CD4-positive, alpha-beta T cell (primary cell): ENCODE measurements at regions not wholly inside any gene's neighbourhood (a gene's known extent, or its start where the extent isn't known, plus 50 kb on each side); places are given as distances from the start of the nearest gene placed in this dataset.
A peak's percentile ranks its signal among the peaks of the same experiment; 100 is the strongest.

Experiments
- ATAC-seq: fragments of 200-7000 bp; cut with Tn5 transposase; one replicate; pipeline ENCODE4 v1.10.0; 2022; ENCODE audit warnings: mild to moderate bottlenecking; ENCODE audit not compliant: poor library complexity
- CTCF ChIA-PET: fragments of 350-600 bp; sonication (Branson Sonifier 250); formaldehyde crosslinking; loops from one replicate; lab custom pipeline; 2021; ENCODE audit warnings: antibody characterized with exemption, inconsistent platforms; lab: Charles Lee
- POLR2A ChIA-PET: fragments of 350-600 bp; sonication (Branson Sonifier 250); formaldehyde crosslinking; loops from one replicate; lab custom pipeline; 2021; ENCODE audit warnings: antibody characterized with exemption, inconsistent platforms; lab: Charles Lee
- DNase-seq, 14 experiments: peaks; one replicate each; pipeline ENCODE4 v3.0.0-alpha.2; 2013 to 2020; ENCODE audit warnings: mixed read lengths in 2 of 14
- H3K27ac ChIP-seq, 2 donors: one replicate each; pipeline versions ENCODE4 v1.5.1 to v1.7.0; 2013; ENCODE audit warnings: low read length in 2 of 2, low read depth in 1 of 2, mild to moderate bottlenecking in 1 of 2
- H3K27me3 ChIP-seq, 2 experiments: 1 replicate in 1 of 2; 2 replicates in 1 of 2; pipeline versions ENCODE4 v1.6.1 to v1.7.0; 2013; ENCODE audit warnings: low read length in 2 of 2, control low read depth in 1 of 2, mild to moderate bottlenecking in 1 of 2, moderate library complexity in 1 of 2; ENCODE audit not compliant: insufficient read depth in 2 of 2, control insufficient read depth in 1 of 2
- H3K36me3 ChIP-seq: one replicate; pipeline ENCODE4 v1.6.1; 2013; ENCODE audit warnings: low read length, control low read depth; ENCODE audit not compliant: insufficient read depth
- H3K4me1 ChIP-seq: one replicate; pipeline ENCODE4 v1.6.1; 2013; ENCODE audit warnings: low read length, control low read depth; ENCODE audit not compliant: insufficient read depth
- H3K4me3 ChIP-seq: one replicate; pipeline ENCODE4 v1.5.1; 2013; ENCODE audit warnings: mild to moderate bottlenecking, low read length, moderate library complexity
- H3K9me3 ChIP-seq, 2 experiments: 1 replicate in 1 of 2; 2 replicates in 1 of 2; pipeline versions ENCODE4 v1.6.1 to v1.7.0; 2013; ENCODE audit warnings: low read length in 2 of 2, mild to moderate bottlenecking in 2 of 2, control low read depth in 1 of 2, moderate library complexity in 1 of 2; ENCODE audit not compliant: control insufficient read depth in 1 of 2, insufficient read depth in 1 of 2
- H3K27ac Mint-ChIP-seq: one replicate; pipeline ENCODE4 v1.8.0; 2020; ENCODE audit warnings: mixed read lengths
- H3K27me3 Mint-ChIP-seq: one replicate; pipeline ENCODE4 v1.8.0; 2021; ENCODE audit warnings: mixed read lengths
- H3K36me3 Mint-ChIP-seq: one replicate; pipeline ENCODE4 v1.8.0; 2021; ENCODE audit warnings: low read depth, mixed read lengths
- H3K4me1 Mint-ChIP-seq: one replicate; pipeline ENCODE4 v1.8.0; 2021; ENCODE audit warnings: low read depth, mixed read lengths
- H3K4me3 Mint-ChIP-seq: one replicate; pipeline ENCODE4 v1.8.0; 2020; ENCODE audit warnings: mild to moderate bottlenecking, mixed read lengths
- H3K9me3 Mint-ChIP-seq: one replicate; pipeline ENCODE4 v1.8.0; 2020; ENCODE audit warnings: mixed read lengths
- CTCF ChIP-seq: fragments of 200-600 bp; IDR thresholded peaks from one replicate; pipeline ENCODE4 v1.8.0; 2022; ENCODE audit warnings: antibody characterized with exemption, mild to moderate bottlenecking
- intact Hi-C, 2 experiments: fragments of 100-400 bp; cut with DNase I in 1 of 2; cut with micrococcal nuclease in 1 of 2; formaldehyde crosslinking; loops; one replicate each; pipeline versions ENCODE4 v1.15.1 to v1.9.0; 2023 to 2025; cut with DNase I, micrococcal nuclease

- ATAC-seq (no peak), DNase-seq (no peak)
- Mint-ChIP-seq H3K36me3 (no peaks in the 10 kb centered on the region), H3K27ac (peak overlapping the region; percentile 56), H3K9me3 (peaks cover 3% of the 10 kb centered on the region), H3K4me1 (peaks cover 27% of the 10 kb centered on the region), H3K27me3 (no peaks in the 10 kb centered on the region), H3K4me3 (no peak overlapping the region)
- no peaks in the 10 kb centered on the region for H3K4me1 ChIP-seq
- TF ChIP-seq CTCF: no peak
- H3K4me3 ChIP-seq: no peak overlapping the region
- H3K36me3 ChIP-seq: no peaks in the 10 kb centered on the region
- no peak overlapping the region for H3K27ac ChIP-seq
- peaks cover 0 to 3% of the 10 kb centered on the region in 2 experiments for H3K9me3 ChIP-seq
- H3K27me3 ChIP-seq: no peaks in the 10 kb centered on the region
- ChIA-PET CTCF (interaction anchor here (0.7 kb wide), 1 partner anchor 241 kb away, joined by 4 read pairs; no protein-coding TSS in a partner anchor), POLR2A (no interaction called here)
- intact Hi-C loops: no loop called here
Measured at GRCh38 chr6:9100869-9101580, 665.7 kb upstream of the SLC35B3 start.

- intact Hi-C loops: no loop called here
- Histone ChIP-seq H3K36me3 (no peaks in the 10 kb centered on the region), H3K4me1 (no peaks in the 10 kb centered on the region), H3K9me3 (peaks cover 0 to 6% of the 10 kb centered on the region in 2 experiments), H3K4me3 (no peak overlapping the region), H3K27me3 (no peaks in the 10 kb centered on the region), H3K27ac (no peak overlapping the region)
- ChIA-PET POLR2A (no interaction called here), CTCF (no interaction called here)
- no peak for TF ChIP-seq CTCF
- Mint-ChIP-seq H3K27me3 (no peaks in the 10 kb centered on the region), H3K4me3 (no peak overlapping the region), H3K4me1 (peaks cover 8% of the 10 kb centered on the region), H3K9me3 (peaks cover 3% of the 10 kb centered on the region), H3K27ac (no peak overlapping the region), H3K36me3 (no peaks in the 10 kb centered on the region)
- ATAC-seq: no peak
- no peak for DNase-seq
Measured at GRCh38 chr6:9095729-9096128, 660.4 kb upstream of the SLC35B3 start.

DNA sequence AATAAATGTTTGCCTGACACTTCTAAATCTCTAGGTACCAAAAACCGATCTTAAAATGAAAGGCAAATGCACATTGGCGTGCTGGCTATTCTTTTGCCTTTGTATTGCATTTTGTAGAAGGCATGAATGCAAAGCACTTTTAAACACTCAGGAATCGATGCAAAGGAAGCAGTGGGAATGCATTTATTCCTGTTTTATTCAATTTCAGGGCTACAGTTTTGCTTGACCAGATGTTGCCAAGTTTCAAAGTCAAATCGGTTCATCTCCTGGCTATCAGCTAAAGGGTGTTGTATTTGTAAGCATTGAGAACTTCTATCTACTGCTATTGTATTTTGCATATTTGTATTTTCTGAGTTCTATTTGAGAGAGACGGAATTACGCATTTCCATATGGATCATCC, 659.8 kb upstream of the SLC35B3 start:
- Mint-ChIP-seq H3K27ac (no peak overlapping the region), H3K36me3 (no peaks in the 10 kb centered on the region), H3K27me3 (no peaks in the 10 kb centered on the region), H3K4me1 (peaks cover 11% of the 10 kb centered on the region), H3K9me3 (peaks cover 3% of the 10 kb centered on the region), H3K4me3 (no peak overlapping the region)
- DNase-seq: no peak
- CTCF ChIA-PET: no interaction called here
- no peak overlapping the region for H3K4me3 ChIP-seq
- H3K36me3 ChIP-seq: no peaks in the 10 kb centered on the region
- no peaks in the 10 kb centered on the region for H3K4me1 ChIP-seq
- H3K27ac ChIP-seq: no peak overlapping the region
- H3K9me3 ChIP-seq: peaks cover 0 to 3% of the 10 kb centered on the region in 2 experiments
- intact Hi-C loops: no loop called here
- no peak for ATAC-seq
- POLR2A ChIA-PET: no interaction called here
- H3K27me3 ChIP-seq: no peaks in the 10 kb centered on the region
- no peak for TF ChIP-seq CTCF
